22Rv1 (cell line): ENCODE measurements at regions not wholly inside any gene's neighbourhood (a gene's known extent, or its start where the extent isn't known, plus 50 kb on each side); places are given as distances from the start of the nearest gene placed in this dataset.

Source experiments
- CTCF ChIP-seq: fragments of 450-650 bp; IDR thresholded peaks from 2 replicates; pipeline ENCODE4 v1.5.1; 2017; ENCODE audit warnings: mild to moderate bottlenecking
- ZFX ChIP-seq: fragments of 450-650 bp; IDR thresholded peaks from 2 replicates; pipeline ENCODE4 v1.6.1; 2017; ENCODE audit warnings: antibody characterized with exemption, borderline replicate concordance

- TF ChIP-seq CTCF (no peak), ZFX (no peak)
Measured at GRCh38 chr15:39239562-39239961, 341.3 kb upstream of the THBS1 start.
